Esophagus squamous epithelium (tissue), 5 donors: ENCODE measurements at regions not wholly inside any gene's neighbourhood (a gene's known extent, or its start where the extent isn't known, plus 50 kb on each side); places are given as distances from the start of the nearest gene placed in this dataset.

Experiments
- DNase-seq: peaks from one replicate; lab custom pipeline; 2025; lab: John Stamatoyannopoulos, UW
- H3K27ac ChIP-seq, 4 donors: fragments of 200-600 bp; sonication (generic); one replicate each; pipeline ENCODE4 v1.5.1; 2016 to 2019; ENCODE audit warnings: mild to moderate bottlenecking in 1 of 4
- H3K27me3 ChIP-seq, 4 donors: fragments of 200-600 bp; sonication (generic); 1 replicate in 3 of 4; 2 replicates in 1 of 4; pipeline versions ENCODE4 v1.5.1 to v1.6.0; 2017 to 2021; ENCODE audit warnings: antibody characterized with exemption in 1 of 4
- H3K36me3 ChIP-seq, 3 donors: fragments of 200-600 bp; sonication (generic); one replicate each; pipeline ENCODE4 v1.5.1; 2016 to 2019
- H3K4me1 ChIP-seq, 3 donors: fragments of 200-600 bp; sonication (generic); one replicate each; pipeline ENCODE4 v1.5.1; 2017 to 2019
- H3K4me3 ChIP-seq, 4 donors: fragments of 200-600 bp; sonication (generic); 1 replicate in 3 of 4; 2 replicates in 1 of 4; pipeline ENCODE4 v1.5.1; 2016 to 2019; ENCODE audit warnings: mild to moderate bottlenecking in 2 of 4, moderate library complexity in 1 of 4
- H3K9me3 ChIP-seq, 3 donors: fragments of 200-600 bp; sonication (generic); one replicate each; pipeline ENCODE4 v1.5.1; 2016 to 2019
- CTCF ChIP-seq, 6 experiments: fragments of 450-650 bp in 4 of 6; fragments of 200-600 bp in 2 of 6; sonication (generic) in 2 of 6; IDR thresholded peaks; one replicate each; pipeline ENCODE4 v1.5.1; 2016 to 2019; ENCODE audit warnings: antibody characterized with exemption in 6 of 6, mild to moderate bottlenecking in 4 of 6, moderate library complexity in 4 of 6
- POLR2A ChIP-seq, 4 donors: fragments of 450-650 bp; IDR thresholded peaks; one replicate each; pipeline ENCODE4 v1.6.1; 2017; ENCODE audit warnings: antibody characterized with exemption in 4 of 4, mild to moderate bottlenecking in 4 of 4, moderate library complexity in 3 of 4
- WGBS, 2 donors: methylation state at CpG; one replicate each; pipeline ENCODE4 v1.1.5; 2018; 5-methylcytosine and 5-hydroxymethylcytosine counted together
- intact Hi-C: fragments of 100-400 bp; cut with DNase I; formaldehyde crosslinking; loops from one replicate; pipeline ENCODE4 v1.15.0; 2022
- donor health status: DM: yes; HTN: yes; CAD: no.

- H3K27ac ChIP-seq, result no peak overlapping the region
- no peaks in the 10 kb centered on the region for H3K4me1 ChIP-seq
- H3K4me3 ChIP-seq, result no peak overlapping the region
- intact Hi-C loops, result no loop called here
- no peaks in the 10 kb centered on the region for H3K27me3 ChIP-seq
- TF ChIP-seq POLR2A (IDR thresholded peaks at IDR 0.05) (no peak), CTCF (IDR thresholded peaks at IDR 0.05) (no peak)
- no peaks in the 10 kb centered on the region for H3K36me3 ChIP-seq
- H3K9me3 ChIP-seq, result peaks cover 0 to 3% (median 0%) of the 10 kb centered on the region in 3 donors
- DNase-seq, result no peak
These were observed 388.4 kb upstream of the DDI1 start for GRCh38 chr11:103648054-103648453.

- H3K36me3 ChIP-seq, result no peaks in the 10 kb centered on the region
- intact Hi-C loops, result no loop called here
- no peaks in the 10 kb centered on the region for H3K27me3 ChIP-seq
- DNase-seq, result no peak
- H3K9me3 ChIP-seq, result peaks cover 0 to 3% (median 0%) of the 10 kb centered on the region in 3 donors
- H3K4me3 ChIP-seq, result no peak overlapping the region
- TF ChIP-seq CTCF (IDR thresholded peaks at IDR 0.05) (no peak), POLR2A (IDR thresholded peaks at IDR 0.05) (no peak)
- 40 to 75% methylated on average over 1 of the region's 1 CpG for WGBS, 2 donors
- no peaks in the 10 kb centered on the region for H3K4me1 ChIP-seq
- H3K27ac ChIP-seq, result no peak overlapping the region
These were observed 387.6 kb upstream of the DDI1 start for GRCh38 chr11:103648670-103649400.

- Histone ChIP-seq H3K27me3 (no peaks in the 10 kb centered on the region), H3K4me1 (no peaks in the 10 kb centered on the region), H3K9me3 (peaks cover 0 to 3% (median 0%) of the 10 kb centered on the region in 3 donors), H3K4me3 (no peak overlapping the region), H3K27ac (no peak overlapping the region), H3K36me3 (no peaks in the 10 kb centered on the region)
- 82% methylated on average over 3 of the region's 3 CpGs for WGBS, 2 donors
- DNase-seq, result no peak
- intact Hi-C loops, result no loop called here
- TF ChIP-seq POLR2A (IDR thresholded peaks at IDR 0.05), result no peak
- no peak for TF ChIP-seq CTCF (IDR thresholded peaks at IDR 0.05)
These were observed 387.0 kb upstream of the DDI1 start for GRCh38 chr11:103649401-103649895.

GRCh38 chr11:103650330-103650729, 386.1 kb upstream of the DDI1 start:
- no peaks in the 10 kb centered on the region for H3K36me3 ChIP-seq
- no peaks in the 10 kb centered on the region for H3K4me1 ChIP-seq
- H3K9me3 ChIP-seq, result peaks cover 0 to 3% (median 0%) of the 10 kb centered on the region in 3 donors
- TF ChIP-seq POLR2A (IDR thresholded peaks at IDR 0.05) (no peak), CTCF (IDR thresholded peaks at IDR 0.05) (no peak)
- no peak overlapping the region for H3K27ac ChIP-seq
- intact Hi-C loops, result no loop called here
- no peak for DNase-seq
- no peak overlapping the region for H3K4me3 ChIP-seq
- WGBS, 2 donors, result 76 to 94% methylated on average over 1 of the region's 1 CpG
- no peaks in the 10 kb centered on the region for H3K27me3 ChIP-seq

- WGBS, 2 donors, result 76 to 91% methylated on average over 5 of the region's 5 CpGs
- H3K4me3 ChIP-seq, result no peak overlapping the region
- no peak for TF ChIP-seq CTCF (IDR thresholded peaks at IDR 0.05)
- TF ChIP-seq POLR2A (IDR thresholded peaks at IDR 0.05), result no peak
- no peak overlapping the region for H3K27ac ChIP-seq
- intact Hi-C loops, result no loop called here
- no peaks in the 10 kb centered on the region for H3K36me3 ChIP-seq
- H3K4me1 ChIP-seq, result no peaks in the 10 kb centered on the region
- H3K9me3 ChIP-seq, result peaks cover 0 to 3% (median 0%) of the 10 kb centered on the region in 3 donors
- no peaks in the 10 kb centered on the region for H3K27me3 ChIP-seq
- DNase-seq, result no peak
These were observed 385.0 kb upstream of the DDI1 start for GRCh38 chr11:103651341-103651998.
